Activated naive CD4-positive, alpha-beta T cell treated with anti-CD3 and anti-CD28 coated beads, Interleukin-2, amount 50 U/mL, for 24 hours (primary cell): ENCODE measurements at regions not wholly inside any gene's neighbourhood (a gene's known extent, or its start where the extent isn't known, plus 50 kb on each side); places are given as distances from the start of the nearest gene placed in this dataset.
"Not testable (repeated sequence)": the region's sequence is repeated elsewhere in the genome, so short reads cannot be mapped to it uniquely, and the experiment has no call there.

Source experiments
- H3K27ac Mint-ChIP-seq: one replicate; pipeline ENCODE4 v1.8.0; 2021; ENCODE audit warnings: mild to moderate bottlenecking, mixed read lengths
- H3K27me3 Mint-ChIP-seq: one replicate; pipeline ENCODE4 v1.8.0; 2021; ENCODE audit warnings: mixed read lengths
- H3K36me3 Mint-ChIP-seq: one replicate; pipeline ENCODE4 v1.8.0; 2021; ENCODE audit warnings: mixed read lengths
- H3K4me1 Mint-ChIP-seq: one replicate; pipeline ENCODE4 v1.8.0; 2021; ENCODE audit warnings: mixed read lengths
- H3K4me3 Mint-ChIP-seq: one replicate; pipeline ENCODE4 v1.8.0; 2021; ENCODE audit warnings: mild to moderate bottlenecking, mixed read lengths
- H3K9me3 Mint-ChIP-seq: one replicate; pipeline ENCODE4 v1.8.0; 2021; ENCODE audit warnings: mixed read lengths

DNA sequence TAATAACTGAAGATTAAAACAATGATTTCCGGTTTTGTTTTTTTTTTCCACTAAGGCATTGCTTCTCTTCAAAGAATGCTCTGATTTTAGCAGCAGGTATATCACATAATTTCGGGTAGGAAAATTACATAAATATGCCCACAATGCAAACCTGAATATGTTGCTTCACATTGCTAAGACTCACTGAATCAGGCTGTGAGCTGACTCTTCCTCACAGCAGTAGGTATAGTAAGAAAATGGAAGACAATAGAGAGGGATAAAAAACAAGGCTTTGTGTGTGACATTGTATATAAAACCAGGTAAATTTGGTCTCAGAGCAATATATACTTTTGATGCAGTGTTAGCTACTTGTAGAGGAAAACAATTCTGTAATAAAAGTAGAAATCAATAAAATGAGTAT lies 1355.0 kb downstream of the OLFM4 start:
- Mint-ChIP-seq H3K27me3 (no peaks in the 10 kb centered on the region), H3K36me3 (no peaks in the 10 kb centered on the region), H3K9me3 (peaks cover 4% of the 10 kb centered on the region), H3K27ac (no peak overlapping the region), H3K4me3 (no peak overlapping the region), H3K4me1 (no peaks in the 10 kb centered on the region)

DNA sequence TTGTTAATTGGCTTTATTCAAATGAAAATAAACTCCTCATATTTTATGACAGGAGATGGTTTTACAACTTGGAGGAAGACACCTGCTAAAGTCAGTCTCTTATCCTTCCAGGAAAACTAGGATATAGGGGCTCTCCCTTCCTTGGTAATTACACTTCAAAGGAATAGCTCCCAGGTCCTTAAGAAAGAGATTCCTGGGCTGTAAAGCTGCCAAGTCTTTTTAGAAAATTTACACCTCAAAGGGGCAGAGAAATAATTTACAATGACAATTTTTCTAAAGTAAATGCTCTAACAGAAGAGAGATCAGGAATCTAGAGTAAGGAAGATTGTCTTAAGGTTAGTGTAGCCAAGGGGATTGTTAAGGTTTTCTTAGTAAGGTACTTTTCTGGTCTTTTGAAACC lies 1359.0 kb downstream of the OLFM4 start:
- H3K27ac Mint-ChIP-seq: no peak overlapping the region
- H3K4me3 Mint-ChIP-seq: no peak overlapping the region
- no peaks in the 10 kb centered on the region for H3K36me3 Mint-ChIP-seq
- no peaks in the 10 kb centered on the region for H3K4me1 Mint-ChIP-seq
- H3K9me3 Mint-ChIP-seq: peaks cover 5% of the 10 kb centered on the region
- H3K27me3 Mint-ChIP-seq: no peaks in the 10 kb centered on the region

DNA sequence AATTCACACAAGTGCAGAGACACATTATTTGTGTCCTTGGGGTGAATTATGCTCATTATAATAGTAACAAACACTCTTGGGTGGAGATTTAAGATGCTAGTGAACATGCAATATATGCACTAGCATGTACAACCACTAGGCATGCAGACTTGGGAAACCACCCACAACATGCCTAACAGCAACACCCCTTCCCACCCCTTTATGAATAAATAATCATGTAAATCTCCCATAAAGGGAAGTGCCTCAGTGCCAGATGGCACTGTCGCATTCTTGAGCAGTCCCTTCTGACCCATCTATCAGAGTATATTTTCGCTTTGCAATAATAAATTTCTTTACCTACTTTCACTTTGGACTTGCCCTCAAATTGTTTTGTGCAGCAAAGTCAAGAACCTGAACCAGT lies 1362.2 kb downstream of the OLFM4 start:
- Mint-ChIP-seq H3K27me3 (no peaks in the 10 kb centered on the region), H3K36me3 (no peaks in the 10 kb centered on the region), H3K4me3 (no peak overlapping the region), H3K9me3 (peaks cover 5% of the 10 kb centered on the region), H3K4me1 (no peaks in the 10 kb centered on the region), H3K27ac (no peak overlapping the region)

DNA sequence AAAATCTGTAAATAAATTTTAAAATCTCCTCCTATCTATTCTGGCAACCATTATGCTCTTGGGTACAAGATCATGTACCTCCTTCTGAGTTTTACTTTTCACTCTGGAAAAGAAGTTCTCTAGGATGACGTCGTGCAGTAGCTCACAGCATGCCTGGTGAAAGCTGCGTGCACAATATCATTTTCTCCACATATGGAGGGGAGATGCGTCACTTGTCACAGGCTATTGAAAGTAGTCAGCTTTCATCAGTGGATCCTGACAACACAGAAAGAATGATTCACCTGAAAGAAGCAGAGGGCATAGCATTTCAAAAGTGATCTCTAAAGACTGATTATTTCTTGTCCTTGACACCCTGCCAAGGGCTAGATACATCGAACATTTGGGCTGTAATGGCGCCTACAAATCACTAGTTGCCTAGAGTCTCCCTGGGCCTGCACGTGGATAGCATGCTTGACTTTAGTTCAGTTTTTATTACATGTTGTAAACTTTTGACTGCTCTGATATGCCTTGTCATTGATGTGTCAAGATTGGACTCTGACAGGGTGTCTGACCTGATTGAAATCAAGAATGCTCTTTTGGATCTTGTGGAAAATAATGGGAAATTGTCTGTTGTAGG lies 1365.6 kb downstream of the OLFM4 start:
- Mint-ChIP-seq H3K4me3 (no peak overlapping the region), H3K27ac (no peak overlapping the region), H3K9me3 (peaks cover 5% of the 10 kb centered on the region), H3K4me1 (no peaks in the 10 kb centered on the region), H3K36me3 (no peaks in the 10 kb centered on the region), H3K27me3 (no peaks in the 10 kb centered on the region)

DNA sequence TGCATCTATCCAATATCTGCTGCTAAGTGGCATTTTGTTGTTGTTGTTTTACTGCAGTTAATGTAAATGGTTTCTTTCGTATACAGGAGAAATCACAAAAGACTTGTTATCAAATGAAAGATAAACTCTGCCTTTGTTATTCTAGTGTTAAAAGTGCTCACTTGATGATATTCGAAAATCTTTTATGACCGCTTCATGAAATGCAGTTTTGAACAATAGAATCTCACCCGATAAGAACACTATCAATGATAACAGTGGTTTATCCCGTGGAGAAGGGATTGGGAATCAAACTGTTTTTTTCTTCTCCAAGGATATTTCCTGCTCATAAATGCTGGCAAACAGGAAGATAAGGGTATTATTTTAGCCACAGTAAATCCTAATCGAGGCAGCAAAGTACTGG lies 1366.3 kb downstream of the OLFM4 start:
- H3K4me1 Mint-ChIP-seq: no peaks in the 10 kb centered on the region
- no peaks in the 10 kb centered on the region for H3K27me3 Mint-ChIP-seq
- H3K36me3 Mint-ChIP-seq: no peaks in the 10 kb centered on the region
- H3K27ac Mint-ChIP-seq: no peak overlapping the region
- no peak overlapping the region for H3K4me3 Mint-ChIP-seq
- H3K9me3 Mint-ChIP-seq: peaks cover 5% of the 10 kb centered on the region

DNA sequence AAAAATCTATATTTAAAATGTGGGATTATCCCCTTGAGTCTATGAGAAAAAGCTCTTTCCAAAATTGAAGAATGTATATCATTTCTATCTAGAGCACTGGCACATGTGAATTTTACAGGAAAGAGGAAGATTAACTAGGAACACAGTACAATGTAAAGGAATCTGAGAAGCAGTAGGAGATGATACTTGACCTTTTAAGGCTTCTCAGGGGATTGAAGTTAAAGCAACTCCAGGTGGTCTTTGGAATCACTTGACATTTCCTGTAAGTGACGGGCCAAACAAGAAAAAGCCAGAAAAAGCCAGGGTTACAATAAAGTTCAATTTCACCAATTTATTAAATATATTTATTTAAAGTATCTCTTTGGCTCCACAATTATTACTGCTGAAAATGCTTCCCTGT lies 1373.9 kb downstream of the OLFM4 start:
- Mint-ChIP-seq H3K27ac (no peak overlapping the region), H3K36me3 (no peaks in the 10 kb centered on the region), H3K27me3 (no peaks in the 10 kb centered on the region), H3K9me3 (peaks cover 4% of the 10 kb centered on the region), H3K4me3 (no peak overlapping the region), H3K4me1 (no peaks in the 10 kb centered on the region)

DNA sequence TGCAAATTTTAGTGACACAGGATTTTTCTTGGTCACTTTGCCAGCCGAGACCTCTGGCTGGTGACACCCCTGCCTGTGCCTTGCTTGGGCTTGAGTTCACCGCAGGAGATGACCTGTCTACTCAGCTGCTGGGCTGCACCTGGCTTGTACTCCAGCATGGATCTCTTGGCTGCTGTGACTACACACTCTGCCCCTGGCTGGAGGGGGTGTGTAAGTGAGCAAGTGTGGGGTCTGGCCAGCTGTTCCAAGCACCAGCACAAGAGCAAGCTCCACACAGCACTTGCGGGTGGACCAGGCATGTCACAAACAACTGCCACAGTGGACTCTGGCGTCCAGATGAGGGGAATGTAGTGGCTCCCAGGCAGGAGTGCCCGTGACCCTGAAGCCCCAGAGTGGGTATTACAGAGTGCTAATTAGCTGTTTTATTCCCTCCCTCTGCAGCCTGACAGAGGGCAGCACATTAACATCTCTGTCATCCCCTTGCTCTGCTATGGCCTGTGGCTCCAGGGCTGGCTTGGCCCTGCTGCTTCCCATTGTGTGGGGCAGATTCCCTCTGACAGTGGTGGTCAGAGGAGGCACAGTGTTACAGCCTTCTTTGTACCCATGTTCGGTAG lies 1387.2 kb downstream of the OLFM4 start:
- Mint-ChIP-seq H3K4me1 (no peaks in the 10 kb centered on the region), H3K27ac (no peak overlapping the region), H3K36me3 (no peaks in the 10 kb centered on the region), H3K4me3 (no peak overlapping the region), H3K9me3 (peaks cover 9% of the 10 kb centered on the region), H3K27me3 (no peaks in the 10 kb centered on the region)

DNA sequence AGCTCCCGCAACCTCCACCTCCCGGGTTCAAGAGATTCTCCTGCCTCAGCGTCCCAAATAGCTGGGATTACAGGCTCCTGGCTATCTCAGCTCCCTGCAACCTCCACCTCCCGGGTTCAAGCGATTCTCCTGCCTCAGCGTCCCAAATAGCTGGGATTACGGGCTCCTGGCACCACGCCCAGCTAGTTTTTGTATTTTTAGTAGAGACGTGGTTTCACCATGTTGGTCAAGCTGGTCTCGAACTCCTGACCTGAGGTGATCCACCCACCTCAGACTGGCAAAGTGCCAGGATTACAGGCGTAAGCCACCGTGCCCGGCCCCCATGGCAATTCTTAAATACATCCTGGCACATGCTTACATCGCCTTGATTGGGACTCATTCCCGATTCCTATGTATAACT lies 1394.3 kb downstream of the OLFM4 start:
- not testable (repeated sequence) for H3K4me1 Mint-ChIP-seq, H3K4me3 Mint-ChIP-seq, H3K36me3 Mint-ChIP-seq, H3K27ac Mint-ChIP-seq, H3K27me3 Mint-ChIP-seq
- peaks cover 10% of the 10 kb centered on the region for H3K9me3 Mint-ChIP-seq

DNA sequence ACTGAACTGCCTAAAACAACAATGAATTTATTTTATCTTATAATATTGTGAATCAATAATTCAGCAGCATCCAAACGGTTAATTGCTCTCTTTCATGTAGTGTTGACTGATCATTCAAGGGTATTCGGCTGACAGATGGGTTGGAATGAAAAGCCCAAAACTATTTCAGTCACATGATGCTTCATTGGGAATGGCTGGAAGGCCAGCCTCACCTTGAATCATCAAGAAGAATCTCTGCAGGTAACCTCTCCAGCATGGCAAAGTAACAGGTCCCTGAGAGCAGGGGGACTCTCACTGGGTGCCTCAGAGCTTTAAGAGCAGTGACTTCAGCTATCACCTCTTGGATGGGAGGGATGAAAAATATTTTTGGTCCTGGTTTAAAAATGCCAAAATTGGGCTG lies 1395.7 kb downstream of the OLFM4 start:
- no peak overlapping the region for H3K4me3 Mint-ChIP-seq
- H3K27ac Mint-ChIP-seq: no peak overlapping the region
- H3K9me3 Mint-ChIP-seq: peaks cover 16% of the 10 kb centered on the region
- H3K4me1 Mint-ChIP-seq: no peaks in the 10 kb centered on the region
- H3K27me3 Mint-ChIP-seq: no peaks in the 10 kb centered on the region
- H3K36me3 Mint-ChIP-seq: no peaks in the 10 kb centered on the region

DNA sequence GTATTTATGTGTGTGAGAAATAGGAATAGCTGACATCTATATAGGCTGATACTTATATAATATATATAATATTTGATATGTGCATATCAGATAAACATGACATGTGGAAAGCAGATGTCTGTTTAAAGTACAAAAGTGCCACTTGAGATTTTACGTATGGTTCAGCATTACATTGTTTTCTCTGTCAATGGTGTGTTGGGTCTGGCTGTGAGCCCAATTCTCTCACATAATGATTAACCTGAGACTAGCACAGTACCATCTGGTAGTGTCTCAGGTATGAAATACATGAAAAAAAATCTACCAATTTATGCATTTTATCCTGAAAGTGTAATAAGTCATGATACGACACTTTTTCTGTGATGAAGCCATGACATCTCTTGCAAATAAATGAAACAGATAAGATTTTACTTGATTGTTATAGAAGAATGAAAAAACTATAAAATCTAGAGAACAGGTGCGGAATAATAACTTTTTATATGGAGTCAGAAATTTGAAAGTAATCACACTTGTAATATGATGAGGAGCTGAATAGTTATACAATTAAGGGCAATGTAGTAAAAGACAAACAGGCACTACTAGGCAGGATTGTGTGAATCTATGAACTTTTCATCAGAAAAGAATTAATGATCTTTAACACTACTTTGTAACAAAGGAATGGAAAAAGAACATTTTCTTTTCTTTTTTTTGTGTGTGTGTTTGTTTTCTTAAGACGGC lies 1405.0 kb downstream of the OLFM4 start:
- Mint-ChIP-seq H3K9me3 (peaks cover 10% of the 10 kb centered on the region), H3K36me3 (no peaks in the 10 kb centered on the region), H3K4me1 (no peaks in the 10 kb centered on the region), H3K4me3 (no peak overlapping the region), H3K27ac (no peak overlapping the region), H3K27me3 (no peaks in the 10 kb centered on the region)

DNA sequence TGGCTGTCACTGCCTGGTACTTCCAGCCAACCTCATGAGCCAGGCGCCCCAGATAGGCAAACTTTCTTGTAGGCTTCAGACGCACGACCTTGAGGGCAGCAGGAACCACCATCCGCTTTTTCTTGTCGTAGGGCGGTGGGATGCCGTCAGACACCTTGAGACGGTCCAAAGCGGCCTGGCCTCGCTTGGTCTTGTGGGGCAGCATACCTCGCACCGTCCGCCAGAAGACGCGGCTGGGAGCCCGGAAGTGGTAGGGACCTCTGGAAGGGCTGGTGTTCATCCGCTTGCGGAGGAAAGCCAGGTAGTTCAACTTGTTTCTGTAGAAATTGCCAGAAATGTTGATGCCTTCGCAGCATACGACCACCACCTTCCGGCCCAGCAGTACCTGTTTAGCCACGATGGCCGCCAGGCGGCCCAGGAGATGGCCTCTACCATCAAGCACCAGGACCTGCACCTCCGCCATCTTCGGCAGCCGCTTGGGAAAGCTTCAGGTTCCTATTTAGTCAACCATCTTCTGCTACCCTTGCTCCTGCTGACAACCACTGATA lies 1412.3 kb downstream of the OLFM4 start:
- H3K36me3 Mint-ChIP-seq, H3K27ac Mint-ChIP-seq, H3K27me3 Mint-ChIP-seq, H3K4me1 Mint-ChIP-seq, H3K4me3 Mint-ChIP-seq, H3K9me3 Mint-ChIP-seq: not testable (repeated sequence)

DNA sequence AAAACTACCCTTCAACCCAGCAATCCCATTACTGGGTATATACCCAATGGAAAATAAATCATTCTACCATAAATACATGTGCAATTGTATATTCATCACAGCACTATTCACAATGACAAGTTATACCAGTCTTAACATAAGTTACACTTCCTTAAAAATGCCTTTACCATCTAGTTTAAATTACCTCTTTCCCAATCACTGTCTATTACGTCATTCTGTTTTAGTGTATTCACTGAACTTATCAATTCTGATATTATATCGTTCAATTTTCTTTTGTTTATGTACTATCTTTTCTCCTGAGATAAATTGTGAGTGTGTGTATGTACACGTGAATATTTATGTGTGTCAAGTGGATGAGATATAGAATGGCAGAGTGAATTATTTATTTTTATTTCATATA lies 1416.8 kb downstream of the OLFM4 start:
- no peak overlapping the region for H3K27ac Mint-ChIP-seq
- no peaks in the 10 kb centered on the region for H3K27me3 Mint-ChIP-seq
- no peak overlapping the region for H3K4me3 Mint-ChIP-seq
- H3K4me1 Mint-ChIP-seq: no peaks in the 10 kb centered on the region
- H3K9me3 Mint-ChIP-seq: no peaks in the 10 kb centered on the region
- H3K36me3 Mint-ChIP-seq: no peaks in the 10 kb centered on the region

DNA sequence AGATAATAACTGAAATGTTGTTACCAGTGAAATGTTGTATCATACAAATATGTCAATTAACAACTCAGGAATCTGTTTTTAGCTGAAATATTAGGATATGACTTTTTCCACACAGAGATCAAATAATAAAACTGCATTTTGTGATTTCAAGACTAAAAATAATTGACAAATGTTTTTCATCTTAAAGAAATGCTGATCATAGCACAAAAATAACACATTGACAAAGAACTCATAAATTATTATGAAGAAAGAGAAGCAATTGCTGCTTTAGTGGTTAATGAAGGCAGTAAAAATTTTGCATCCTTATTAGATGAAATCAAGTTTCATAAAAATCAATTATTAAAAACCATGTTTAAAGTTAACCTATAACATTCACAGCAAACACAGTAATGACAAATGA lies 1417.3 kb downstream of the OLFM4 start:
- H3K27me3 Mint-ChIP-seq: no peaks in the 10 kb centered on the region
- H3K36me3 Mint-ChIP-seq: no peaks in the 10 kb centered on the region
- H3K27ac Mint-ChIP-seq: no peak overlapping the region
- no peaks in the 10 kb centered on the region for H3K9me3 Mint-ChIP-seq
- no peaks in the 10 kb centered on the region for H3K4me1 Mint-ChIP-seq
- H3K4me3 Mint-ChIP-seq: no peak overlapping the region

DNA sequence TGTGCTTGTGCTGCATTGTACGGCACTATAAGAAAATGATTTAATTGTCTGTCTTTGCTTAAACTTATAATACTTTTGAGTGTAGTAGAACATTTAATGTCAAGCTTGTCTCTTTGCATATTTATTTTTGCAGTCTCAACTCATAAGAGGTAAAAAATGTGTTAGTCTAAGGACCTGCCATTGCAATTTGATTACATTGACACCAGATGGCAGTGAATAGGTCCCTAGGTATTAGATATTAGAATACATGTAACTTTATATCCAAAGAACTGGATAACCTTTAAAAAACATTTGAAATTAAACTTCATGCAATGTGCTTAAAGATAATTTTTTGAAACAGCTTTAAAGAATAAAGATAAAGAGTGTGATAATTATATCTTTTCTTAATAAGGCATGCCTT lies 1421.3 kb downstream of the OLFM4 start:
- Mint-ChIP-seq H3K4me1 (no peaks in the 10 kb centered on the region), H3K27ac (no peak overlapping the region)

DNA sequence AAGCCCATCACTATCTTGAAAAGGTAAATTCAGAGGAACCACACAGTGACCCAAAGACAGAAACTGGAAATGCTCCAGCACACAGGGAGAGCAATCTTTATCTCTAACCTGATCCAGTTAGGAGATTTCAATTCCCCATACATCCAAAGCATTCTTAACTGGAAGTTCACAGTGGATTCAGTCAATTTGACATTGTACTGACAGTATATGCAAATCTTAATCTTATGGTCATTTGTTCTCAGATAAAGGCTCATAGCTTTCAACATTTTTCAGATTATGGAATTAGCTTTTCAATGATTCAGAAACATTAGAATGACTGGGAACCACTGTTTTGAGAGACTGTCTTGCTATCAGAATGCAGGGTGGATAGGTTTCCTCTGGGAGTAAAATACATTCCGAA lies 1455.6 kb downstream of the OLFM4 start:
- Mint-ChIP-seq H3K27me3 (no peaks in the 10 kb centered on the region), H3K4me1 (no peaks in the 10 kb centered on the region), H3K36me3 (no peaks in the 10 kb centered on the region), H3K9me3 (peaks cover 1% of the 10 kb centered on the region), H3K27ac (no peak overlapping the region), H3K4me3 (no peak overlapping the region)

More for the DNA sequence above, 1421.3 kb downstream of the OLFM4 start:
- Mint-ChIP-seq H3K4me3 (no peak overlapping the region), H3K9me3 (no peaks in the 10 kb centered on the region), H3K27me3 (no peaks in the 10 kb centered on the region), H3K36me3 (no peaks in the 10 kb centered on the region)

DNA sequence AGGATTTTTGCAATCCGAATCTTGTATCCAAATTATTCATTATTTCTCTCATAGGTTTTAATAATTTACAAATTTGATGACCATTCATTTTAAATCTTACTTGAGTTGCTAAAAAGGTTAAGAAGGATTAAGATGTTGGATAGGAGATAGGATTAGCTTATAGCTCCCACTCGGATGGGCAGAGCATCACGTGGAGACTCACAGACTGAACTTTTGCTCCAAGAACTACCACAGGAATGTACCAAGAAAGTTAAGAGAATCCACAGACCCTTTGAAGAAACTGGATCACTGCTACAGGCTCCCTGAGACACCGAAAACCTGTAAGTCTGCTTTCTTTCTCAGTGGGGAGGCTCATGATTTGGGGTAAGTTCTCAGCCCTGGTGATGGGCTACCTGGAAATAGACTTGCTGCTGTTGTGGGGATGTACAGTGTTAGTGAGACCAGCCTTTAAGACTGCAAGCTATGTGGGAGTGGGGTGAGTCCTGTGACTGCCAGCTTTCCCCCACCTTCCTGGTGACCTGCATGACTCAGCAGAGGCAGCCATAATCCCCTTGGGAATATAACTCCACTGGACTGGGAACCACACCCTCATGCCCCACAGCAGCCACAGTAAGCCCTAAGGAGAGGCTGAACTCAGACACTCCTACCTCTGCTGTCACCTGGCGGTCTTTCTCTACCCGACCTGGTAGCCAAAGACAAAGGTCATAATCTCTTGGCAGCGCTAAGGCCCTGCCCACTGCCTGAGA lies 1458.0 kb downstream of the OLFM4 start:
- Mint-ChIP-seq H3K27me3 (no peaks in the 10 kb centered on the region), H3K4me3 (no peak overlapping the region), H3K36me3 (no peaks in the 10 kb centered on the region), H3K4me1 (no peaks in the 10 kb centered on the region), H3K9me3 (peaks cover 16% of the 10 kb centered on the region), H3K27ac (no peak overlapping the region)
